ENCODE measurements at regions not wholly inside any gene's neighbourhood (a gene's known extent, or its start where the extent isn't known, plus 50 kb on each side); places are given as distances from the start of the nearest gene placed in this dataset.

GRCh38 chr16:79721270-79721669 is 120.7 kb upstream of the MAF start:
- ChIA-PET CTCF (no interaction called here), POLR2A (no interaction called here)

GRCh38 chr16:79717333-79718137 is 117.0 kb upstream of the MAF start:
- ChIA-PET CTCF (no interaction called here), POLR2A (no interaction called here)
- no peak overlapping the region for H3K4me3 ChIP-seq (ENCODE audit: low read depth, low read length)
- TF ChIP-seq CTCF (IDR thresholded peaks at IDR 0.05; ENCODE audit: insufficient read depth, low read length, missing control alignments) = no peak
- no peak for DNase-seq (ENCODE audit: low read depth, low spot score)

More at GRCh38 chr16:79721270-79721669, 120.7 kb upstream of the MAF start:
- H3K4me3 ChIP-seq (ENCODE audit: low read depth, low read length) = no peak overlapping the region
- DNase-seq (ENCODE audit: low read depth, low spot score) = no peak
- no peak for TF ChIP-seq CTCF (IDR thresholded peaks at IDR 0.05; ENCODE audit: insufficient read depth, low read length, missing control alignments)

GRCh38 chr16:79716645-79717332 is 116.3 kb upstream of the MAF start:
- no peak for TF ChIP-seq CTCF (IDR thresholded peaks at IDR 0.05; ENCODE audit: insufficient read depth, low read length, missing control alignments)
- CTCF ChIA-PET = no interaction called here
- DNase-seq (ENCODE audit: low read depth, low spot score) = no peak
- POLR2A ChIA-PET = no interaction called here
- H3K4me3 ChIP-seq (ENCODE audit: low read depth, low read length) = no peak overlapping the region

DNA sequence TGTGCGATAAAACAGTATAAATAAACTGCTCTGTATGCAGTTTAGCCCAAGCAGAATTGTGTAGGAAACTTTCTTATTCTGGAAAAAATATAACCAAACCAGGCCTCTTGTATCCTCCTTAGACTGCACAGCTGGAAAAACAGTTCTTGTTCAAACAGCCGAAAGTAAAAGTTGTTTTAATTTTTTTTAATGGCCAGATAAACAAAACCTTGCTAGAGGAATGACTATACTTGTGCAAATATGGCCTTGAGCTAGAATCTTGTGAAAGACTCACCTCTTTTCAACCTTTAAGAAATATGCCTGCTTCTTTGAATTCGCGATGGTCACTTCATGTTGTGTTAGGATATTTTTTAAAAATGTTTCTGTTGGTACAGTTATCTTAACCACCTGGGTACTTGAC is 114.5 kb upstream of the MAF start:
- ChIA-PET CTCF (no interaction called here), POLR2A (no interaction called here)
- H3K4me3 ChIP-seq (ENCODE audit: low read depth, low read length) = no peak overlapping the region
- DNase-seq (ENCODE audit: low read depth, low spot score) = no peak
- no peak for TF ChIP-seq CTCF (IDR thresholded peaks at IDR 0.05; ENCODE audit: insufficient read depth, low read length, missing control alignments)

DNA sequence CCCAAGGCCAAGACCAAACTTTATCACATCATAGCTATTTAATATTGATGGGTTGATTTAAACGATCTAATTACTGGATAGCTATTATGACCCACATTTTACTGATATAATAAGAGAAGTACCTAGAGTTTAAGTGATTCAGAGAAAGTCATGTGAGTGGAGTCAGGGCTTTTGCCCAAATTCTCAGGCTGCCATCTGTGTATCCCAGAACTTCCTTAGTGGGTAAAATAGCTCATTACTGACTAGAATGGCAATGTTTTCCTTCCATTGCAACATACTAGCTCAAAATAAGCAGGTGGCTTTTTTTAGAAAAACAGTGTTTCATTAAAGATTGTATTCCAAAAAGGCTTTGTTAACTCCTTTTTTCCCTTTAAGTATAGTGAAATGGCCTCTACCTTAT is 113.9 kb upstream of the MAF start:
- POLR2A ChIA-PET = no interaction called here
- TF ChIP-seq CTCF (IDR thresholded peaks at IDR 0.05; ENCODE audit: insufficient read depth, low read length, missing control alignments) = no peak
- H3K4me3 ChIP-seq (ENCODE audit: low read depth, low read length) = no peak overlapping the region
- CTCF ChIA-PET = no interaction called here
- no peak for DNase-seq (ENCODE audit: low read depth, low spot score)

- DNase-seq (ENCODE audit: low read depth, low spot score) = no peak
- no peak overlapping the region for H3K4me3 ChIP-seq (ENCODE audit: low read depth, low read length)
- CTCF ChIA-PET = no interaction called here
Observed at GRCh38 chr16:79713609-79714309, 113.2 kb upstream of the MAF start.

More at GRCh38 chr16:79713609-79714309, 113.2 kb upstream of the MAF start:
- POLR2A ChIA-PET = no interaction called here
- TF ChIP-seq CTCF (IDR thresholded peaks at IDR 0.05; ENCODE audit: insufficient read depth, low read length, missing control alignments) = no peak

All from AG04449 (cell line).